Nephron (organoid): ENCODE measurements at regions not wholly inside any gene's neighbourhood (a gene's known extent, or its start where the extent isn't known, plus 50 kb on each side); places are given as distances from the start of the nearest gene placed in this dataset.

ENCODE experiments used
- H3K27ac Mint-ChIP-seq, 3 experiments: 2 replicates each; pipeline ENCODE4 v1.8.0; 2020; ENCODE audit warnings: mixed read lengths in 3 of 3, mild to moderate bottlenecking in 2 of 3, moderate library complexity in 1 of 3
- H3K27me3 Mint-ChIP-seq: 2 replicates; pipeline ENCODE4 v1.8.0; 2021; ENCODE audit warnings: low read depth, mild to moderate bottlenecking, moderate library complexity, mixed read lengths
- H3K36me3 Mint-ChIP-seq: 2 replicates; pipeline ENCODE4 v1.8.0; 2020; ENCODE audit warnings: low read depth, mixed read lengths
- H3K4me1 Mint-ChIP-seq: 2 replicates; pipeline ENCODE4 v1.8.0; 2020; ENCODE audit warnings: mixed read lengths
- H3K4me3 Mint-ChIP-seq, 3 experiments: 2 replicates each; pipeline ENCODE4 v1.8.0; 2020; ENCODE audit warnings: mild to moderate bottlenecking in 3 of 3, mixed read lengths in 3 of 3, moderate library complexity in 2 of 3
- H3K9me3 Mint-ChIP-seq: 2 replicates; pipeline ENCODE4 v1.8.0; 2020; ENCODE audit warnings: mixed read lengths
- CTCF ChIP-seq, 3 experiments: fragments of 200-600 bp; sonication (generic); IDR thresholded peaks; one replicate each; pipeline ENCODE4 v1.5.0; 2021; ENCODE audit warnings: antibody characterized with exemption in 3 of 3; ENCODE audit not compliant: unreplicated experiment in 3 of 3

DNA sequence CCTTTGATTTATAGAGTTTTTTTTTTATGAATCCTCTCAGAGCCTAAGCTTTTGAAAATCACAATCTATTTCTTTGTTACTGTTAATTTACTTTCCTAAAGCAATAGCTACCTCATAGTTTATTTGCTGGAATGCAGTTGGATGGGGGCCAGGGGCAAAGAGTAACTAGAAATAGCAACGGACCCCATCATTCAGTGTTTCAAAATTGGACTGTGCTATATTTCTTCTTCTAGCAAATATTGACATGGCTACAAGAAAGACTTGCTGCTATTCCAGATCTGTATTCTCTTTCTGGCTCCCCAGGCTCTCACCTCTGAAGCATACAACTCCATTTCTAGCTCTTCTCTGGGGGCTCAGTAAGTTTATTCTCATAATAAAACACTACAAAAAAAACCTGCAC lies 661.6 kb upstream of the NRG3 start:
- H3K27ac Mint-ChIP-seq = no peak overlapping the region
- no peaks in the 10 kb centered on the region for H3K36me3 Mint-ChIP-seq
- H3K4me1 Mint-ChIP-seq = no peaks in the 10 kb centered on the region
- no peak overlapping the region for H3K4me3 Mint-ChIP-seq
- H3K27me3 Mint-ChIP-seq = no peaks in the 10 kb centered on the region
- TF ChIP-seq CTCF (IDR thresholded peaks at IDR 0.05; ENCODE audit: unreplicated experiment in 3 of 3) = no peak
- no peaks in the 10 kb centered on the region for H3K9me3 Mint-ChIP-seq

DNA sequence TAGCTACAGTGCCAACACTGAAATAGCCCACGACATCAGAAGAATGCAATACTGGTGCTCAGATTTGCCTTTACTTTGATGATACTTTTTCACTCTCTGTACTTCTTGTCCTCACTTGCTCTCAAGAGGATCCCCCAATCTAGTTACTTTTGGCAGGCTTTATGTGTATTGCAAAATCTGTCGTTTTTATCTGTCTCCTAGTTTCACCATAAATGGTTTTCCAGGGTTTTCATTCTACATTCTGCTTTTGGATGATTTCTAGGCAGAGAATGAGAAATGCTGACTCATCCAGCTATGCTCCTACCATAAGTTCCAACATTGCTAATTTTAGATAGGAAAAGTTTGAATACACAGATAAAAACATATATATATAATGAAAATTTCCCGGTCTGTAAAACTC lies 659.5 kb upstream of the NRG3 start:
- no peaks in the 10 kb centered on the region for H3K36me3 Mint-ChIP-seq
- TF ChIP-seq CTCF (IDR thresholded peaks at IDR 0.05; ENCODE audit: unreplicated experiment in 3 of 3) = no peak
- no peaks in the 10 kb centered on the region for H3K9me3 Mint-ChIP-seq
- H3K27ac Mint-ChIP-seq = peak overlapping the region in 1 of 3 experiments; percentile 21
- no peaks in the 10 kb centered on the region for H3K4me1 Mint-ChIP-seq
- H3K4me3 Mint-ChIP-seq = no peak overlapping the region
- H3K27me3 Mint-ChIP-seq = no peaks in the 10 kb centered on the region

GRCh38 chr10:81216949-81217348 lies 658.0 kb upstream of the NRG3 start:
- H3K36me3 Mint-ChIP-seq = no peaks in the 10 kb centered on the region
- H3K4me1 Mint-ChIP-seq = no peaks in the 10 kb centered on the region
- no peak overlapping the region for H3K4me3 Mint-ChIP-seq
- no peak for TF ChIP-seq CTCF (IDR thresholded peaks at IDR 0.05; ENCODE audit: unreplicated experiment in 3 of 3)
- H3K27me3 Mint-ChIP-seq = no peaks in the 10 kb centered on the region
- H3K9me3 Mint-ChIP-seq = no peaks in the 10 kb centered on the region
- H3K27ac Mint-ChIP-seq = no peak overlapping the region

DNA sequence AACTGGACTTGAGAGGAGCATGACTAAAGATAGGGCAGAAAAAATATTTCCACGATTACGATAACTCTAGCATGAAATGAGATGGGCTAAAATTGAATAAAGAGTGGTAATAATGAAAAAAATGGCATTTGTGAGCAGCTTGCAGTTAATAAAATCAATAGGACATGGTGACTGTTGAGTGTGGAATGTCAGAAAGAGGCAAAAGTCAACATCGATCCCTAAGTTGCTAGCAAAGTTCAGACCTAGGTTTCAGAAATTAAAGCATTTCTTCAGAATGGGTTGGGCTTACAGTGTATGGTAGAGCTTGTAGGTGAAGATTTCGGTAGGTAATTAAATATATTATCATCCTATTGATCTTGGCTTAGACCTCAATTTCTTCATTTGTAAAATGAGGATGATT lies 656.7 kb upstream of the NRG3 start:
- Mint-ChIP-seq H3K4me1 (no peaks in the 10 kb centered on the region), H3K27ac (no peak overlapping the region), H3K27me3 (no peaks in the 10 kb centered on the region), H3K36me3 (no peaks in the 10 kb centered on the region), H3K4me3 (no peak overlapping the region), H3K9me3 (no peaks in the 10 kb centered on the region)
- TF ChIP-seq CTCF (IDR thresholded peaks at IDR 0.05; ENCODE audit: unreplicated experiment in 3 of 3) = no peak

- H3K9me3 Mint-ChIP-seq = no peaks in the 10 kb centered on the region
Observed at GRCh38 chr10:81219758-81220157, 655.2 kb upstream of the NRG3 start.

More at GRCh38 chr10:81219758-81220157, 655.2 kb upstream of the NRG3 start:
- Mint-ChIP-seq H3K27ac (no peak overlapping the region), H3K4me1 (no peaks in the 10 kb centered on the region), H3K27me3 (no peaks in the 10 kb centered on the region), H3K36me3 (no peaks in the 10 kb centered on the region), H3K4me3 (no peak overlapping the region)
- TF ChIP-seq CTCF (IDR thresholded peaks at IDR 0.05; ENCODE audit: unreplicated experiment in 3 of 3) = no peak
